Ascending aorta (tissue), 2 donors: ENCODE measurements at regions not wholly inside any gene's neighbourhood (a gene's known extent, or its start where the extent isn't known, plus 50 kb on each side); places are given as distances from the start of the nearest gene placed in this dataset.

Experiments
- DNase-seq, 2 donors: peaks; one replicate each; pipeline ENCODE4 v3.0.0-alpha.2; 2019; ENCODE audit warnings: low spot score in 2 of 2
- H3K27ac ChIP-seq, 2 donors: fragments of 200-600 bp; sonication (generic); one replicate each; pipeline ENCODE4 v1.5.1; 2016 to 2017; ENCODE audit warnings: mild to moderate bottlenecking in 1 of 2
- H3K27me3 ChIP-seq: fragments of 200-600 bp; sonication (generic); one replicate; pipeline ENCODE4 v1.5.1; 2017
- H3K36me3 ChIP-seq, 2 donors: fragments of 200-600 bp; sonication (generic); one replicate each; pipeline ENCODE4 v1.5.1; 2016
- H3K4me1 ChIP-seq, 2 donors: fragments of 200-600 bp; sonication (generic); one replicate each; pipeline ENCODE4 v1.5.1; 2016 to 2017; ENCODE audit warnings: mild to moderate bottlenecking in 1 of 2
- H3K4me3 ChIP-seq, 2 donors: fragments of 200-600 bp; sonication (generic); one replicate each; pipeline ENCODE4 v1.5.1; 2016 to 2017; ENCODE audit warnings: mild to moderate bottlenecking in 1 of 2
- H3K9me3 ChIP-seq, 2 donors: fragments of 200-600 bp; sonication (generic); one replicate each; pipeline ENCODE4 v1.5.1; 2016
- CTCF ChIP-seq, 3 experiments: fragments of 200-600 bp in 2 of 3; fragments of 450-650 bp in 1 of 3; sonication (generic) in 2 of 3; IDR thresholded peaks; one replicate each; pipeline ENCODE4 v1.5.1; 2016 to 2019; ENCODE audit warnings: antibody characterized with exemption in 3 of 3, mild to moderate bottlenecking in 1 of 3, moderate library complexity in 1 of 3
- intact Hi-C: fragments of 100-400 bp; cut with DNase I; formaldehyde crosslinking; loops from one replicate; pipeline ENCODE4 v1.15.1; 2023

GRCh38 chr4:117527601-117528000 is 442.2 kb upstream of the TRAM1L1 start:
- DNase-seq: no peak
- Histone ChIP-seq H3K27ac (no peak overlapping the region), H3K4me3 (no peak overlapping the region), H3K36me3 (no peaks in the 10 kb centered on the region), H3K4me1 (no peaks in the 10 kb centered on the region), H3K27me3 (no peaks in the 10 kb centered on the region), H3K9me3 (no peaks in the 10 kb centered on the region)
- no peak for TF ChIP-seq CTCF (IDR thresholded peaks at IDR 0.05)
- intact Hi-C loops: no loop called here

GRCh38 chr4:117529401-117529800 is 444.0 kb upstream of the TRAM1L1 start:
- H3K9me3 ChIP-seq: no peaks in the 10 kb centered on the region
- H3K4me3 ChIP-seq: no peak overlapping the region
- no peaks in the 10 kb centered on the region for H3K36me3 ChIP-seq
- no peak overlapping the region for H3K27ac ChIP-seq
- no peak for DNase-seq
- H3K4me1 ChIP-seq: no peaks in the 10 kb centered on the region
- intact Hi-C loops: no loop called here
- no peaks in the 10 kb centered on the region for H3K27me3 ChIP-seq
- no peak for TF ChIP-seq CTCF (IDR thresholded peaks at IDR 0.05)

GRCh38 chr4:117533501-117533900 is 448.1 kb upstream of the TRAM1L1 start:
- H3K27me3 ChIP-seq: no peaks in the 10 kb centered on the region
- intact Hi-C loops: no loop called here
- DNase-seq: no peak
- no peaks in the 10 kb centered on the region for H3K36me3 ChIP-seq
- H3K9me3 ChIP-seq: no peaks in the 10 kb centered on the region
- no peak overlapping the region for H3K4me3 ChIP-seq
- no peak for TF ChIP-seq CTCF (IDR thresholded peaks at IDR 0.05)
- H3K27ac ChIP-seq: no peak overlapping the region
- H3K4me1 ChIP-seq: no peaks in the 10 kb centered on the region

DNA sequence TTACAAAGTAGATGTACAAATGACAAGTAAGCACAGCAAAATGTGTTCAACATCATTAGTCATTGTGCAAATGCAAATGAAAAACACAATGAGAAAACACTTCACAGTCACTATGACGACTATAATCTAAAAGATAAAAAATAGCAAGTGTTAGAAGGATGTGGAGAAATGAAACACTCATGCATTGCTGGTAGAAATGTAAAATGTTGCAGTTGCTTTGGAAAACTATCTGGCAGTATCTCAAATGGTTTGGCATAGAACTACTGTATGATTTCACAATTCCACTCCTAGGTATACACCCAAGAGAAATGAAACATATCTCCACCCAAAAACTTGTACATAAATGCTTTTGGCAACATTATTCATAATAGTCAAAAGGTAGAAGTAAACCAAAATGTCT is 459.7 kb upstream of the TRAM1L1 start:
- H3K4me3 ChIP-seq: no peak overlapping the region
- no peak overlapping the region for H3K27ac ChIP-seq
- no peak for DNase-seq
- H3K4me1 ChIP-seq: no peaks in the 10 kb centered on the region
- no peaks in the 10 kb centered on the region for H3K27me3 ChIP-seq
- no peak for TF ChIP-seq CTCF (IDR thresholded peaks at IDR 0.05)
- intact Hi-C loops: no loop called here
- no peaks in the 10 kb centered on the region for H3K9me3 ChIP-seq
- no peaks in the 10 kb centered on the region for H3K36me3 ChIP-seq

DNA sequence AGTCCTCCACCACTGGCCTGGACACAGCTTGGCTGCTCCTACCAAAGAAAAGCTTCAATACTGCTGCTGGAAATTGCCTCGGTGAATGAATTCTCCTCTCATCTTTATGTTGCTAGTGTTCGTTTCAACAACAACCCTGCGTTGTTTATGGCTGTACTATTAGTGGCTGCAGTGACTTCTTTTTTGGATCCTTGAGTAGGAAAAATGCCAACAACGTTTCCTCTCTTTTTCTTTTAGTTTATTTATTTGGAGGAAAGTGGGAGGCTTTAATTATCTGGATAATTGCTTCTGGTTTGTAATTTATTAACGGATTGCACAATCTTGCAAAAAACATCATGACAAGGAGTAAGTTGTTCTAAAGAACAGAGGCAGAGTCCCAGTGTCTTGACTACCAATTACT is 464.1 kb upstream of the TRAM1L1 start:
- H3K4me1 ChIP-seq: no peaks in the 10 kb centered on the region
- H3K9me3 ChIP-seq: no peaks in the 10 kb centered on the region
- no peak for TF ChIP-seq CTCF (IDR thresholded peaks at IDR 0.05)
- H3K27ac ChIP-seq: no peak overlapping the region
- H3K4me3 ChIP-seq: no peak overlapping the region
- DNase-seq: no peak
- H3K36me3 ChIP-seq: no peaks in the 10 kb centered on the region
- intact Hi-C loops: no loop called here
- H3K27me3 ChIP-seq: no peaks in the 10 kb centered on the region

DNA sequence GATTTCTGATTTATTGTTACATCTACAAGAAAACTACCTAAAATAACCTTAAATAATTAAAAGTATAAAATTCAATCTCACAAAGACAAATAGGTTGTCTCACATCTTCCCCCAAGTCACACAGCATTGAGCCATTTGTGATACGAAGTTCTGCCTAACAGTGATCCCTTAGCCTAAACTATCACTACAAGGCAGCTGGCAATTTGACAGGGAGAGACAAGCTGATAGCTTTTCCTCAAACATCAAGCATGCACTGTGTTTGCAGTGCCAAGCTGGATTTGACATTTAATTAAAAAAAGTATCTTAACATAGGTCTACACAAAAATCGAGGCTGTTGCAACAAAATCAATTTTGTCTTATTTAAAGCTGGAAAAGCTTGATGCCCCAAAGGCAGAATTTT is 464.7 kb upstream of the TRAM1L1 start:
- H3K36me3 ChIP-seq: no peaks in the 10 kb centered on the region
- TF ChIP-seq CTCF (IDR thresholded peaks at IDR 0.05): no peak

More for the DNA sequence above, 464.7 kb upstream of the TRAM1L1 start:
- Histone ChIP-seq H3K9me3 (no peaks in the 10 kb centered on the region), H3K4me3 (no peak overlapping the region), H3K4me1 (no peaks in the 10 kb centered on the region), H3K27ac (no peak overlapping the region), H3K27me3 (no peaks in the 10 kb centered on the region)
- intact Hi-C loops: no loop called here
- no peak for DNase-seq
